OCI-LY1 (cell line): ENCODE measurements at regions not wholly inside any gene's neighbourhood (a gene's known extent, or its start where the extent isn't known, plus 50 kb on each side); places are given as distances from the start of the nearest gene placed in this dataset.
"Not testable (repeated sequence)": the region's sequence is repeated elsewhere in the genome, so short reads cannot be mapped to it uniquely, and the experiment has no call there.

Source experiments
- H2AFZ ChIP-seq: fragments of 200-600 bp; sonication (generic), shearing (Covaris generic); 2 replicates; pipeline ENCODE4 v1.6.0; 2014; ENCODE audit warnings: antibody characterized with exemption, mild to moderate bottlenecking, low read length
- H3F3A ChIP-seq: fragments of 200-600 bp; sonication (generic), shearing (Covaris generic); 2 replicates; pipeline ENCODE4 v1.6.0; 2014; ENCODE audit warnings: mild to moderate bottlenecking, antibody characterized with exemption, low read length, moderate library complexity; ENCODE audit not compliant: insufficient read depth
- H3K27ac ChIP-seq: fragments of 200-600 bp; sonication (generic); 2 replicates; pipeline ENCODE4 v1.5.1; 2014; ENCODE audit warnings: low read length, mixed run types, mild to moderate bottlenecking, low read depth; ENCODE audit not compliant: poor library complexity, severe bottlenecking
- H3K27me3 ChIP-seq: fragments of 200-600 bp; sonication (generic); 2 replicates; pipeline ENCODE4 v1.6.0; 2014; ENCODE audit warnings: antibody characterized with exemption, mild to moderate bottlenecking, low read length, moderate library complexity; ENCODE audit not compliant: insufficient read depth
- H3K36me3 ChIP-seq: fragments of 200-600 bp; sonication (generic); 2 replicates; pipeline ENCODE4 v1.6.1; 2014; ENCODE audit warnings: mild to moderate bottlenecking, antibody characterized with exemption, low read length, moderate library complexity, mixed read lengths; ENCODE audit not compliant: insufficient read depth
- H3K4me1 ChIP-seq: fragments of 200-600 bp; sonication (generic); 2 replicates; pipeline ENCODE4 v1.5.1; 2014; ENCODE audit warnings: mild to moderate bottlenecking, low read length, moderate library complexity; ENCODE audit not compliant: insufficient read depth, severe bottlenecking
- H3K4me2 ChIP-seq: fragments of 200-600 bp; sonication (generic), shearing (Covaris generic); 2 replicates; pipeline ENCODE4 v1.6.1; 2014; ENCODE audit warnings: low read length
- H3K4me3 ChIP-seq: fragments of 200-600 bp; sonication (generic); 2 replicates; pipeline ENCODE4 v1.5.1; 2014; ENCODE audit warnings: low read length, low read depth, mild to moderate bottlenecking, mixed read lengths; ENCODE audit not compliant: poor library complexity, severe bottlenecking
- H3K79me2 ChIP-seq: fragments of 200-600 bp; shearing (Covaris generic); 2 replicates; pipeline ENCODE4 v1.6.1; 2016; ENCODE audit warnings: mixed run types, low read length, mixed read lengths; ENCODE audit not compliant: insufficient read depth
- H3K9ac ChIP-seq: fragments of 200-600 bp; sonication (generic), shearing (Covaris generic); 2 replicates; pipeline ENCODE4 v1.6.1; 2014; ENCODE audit warnings: mild to moderate bottlenecking, low read length, mixed read lengths
- H3K9me2 ChIP-seq: fragments of 200-600 bp; sonication (generic), shearing (Covaris generic); 2 replicates; pipeline ENCODE4 v1.6.1; 2014; ENCODE audit warnings: low read depth, mild to moderate bottlenecking, low read length, mixed read lengths
- H3K9me3 ChIP-seq: fragments of 200-600 bp; shearing (Covaris generic); 2 replicates; pipeline ENCODE4 v1.6.1; 2014; ENCODE audit warnings: low read length, mixed read lengths
- H4K20me1 ChIP-seq: fragments of 200-600 bp; sonication (generic), shearing (Covaris generic); 2 replicates; pipeline ENCODE4 v1.6.0; 2016; ENCODE audit warnings: mild to moderate bottlenecking, low read length; ENCODE audit not compliant: insufficient read depth
- CTCF ChIP-seq: fragments of 200-600 bp; sonication (generic), shearing (Covaris generic); IDR thresholded peaks from 2 replicates; pipeline ENCODE4 v1.5.1; 2017; ENCODE audit warnings: mild to moderate bottlenecking, antibody characterized with exemption, low read length, moderate library complexity, mixed read lengths
- EZH2 ChIP-seq: fragments of 200-600 bp; sonication (generic), shearing (Covaris generic); IDR thresholded peaks from 2 replicates; pipeline ENCODE4 v1.8.0; 2017; ENCODE audit warnings: borderline replicate concordance, mixed run types, mild to moderate bottlenecking, antibody characterized with exemption, low read length, moderate library complexity, mixed read lengths

DNA sequence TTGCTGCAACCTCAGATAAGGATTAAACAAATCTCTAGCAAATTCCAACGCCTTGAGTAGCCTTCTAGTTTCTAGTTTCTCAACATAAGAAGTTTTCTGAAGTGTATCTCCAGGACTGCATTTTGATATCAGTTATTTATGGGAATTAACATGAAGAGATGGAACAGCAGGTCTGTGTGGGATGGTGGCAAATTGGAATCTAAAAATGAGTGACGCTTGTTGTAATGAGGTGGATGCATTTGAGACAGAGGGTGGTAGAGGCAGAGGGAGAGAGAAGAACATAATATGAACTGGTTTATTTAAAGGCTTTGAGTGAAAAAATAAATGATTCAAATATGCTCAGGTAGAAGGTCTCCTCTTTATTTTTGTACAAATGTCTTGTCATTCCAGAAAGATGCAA is 446.8 kb upstream of the GCFC2 start:
- Histone ChIP-seq H3K9me2 (no peaks in the 10 kb centered on the region), H3K9ac (no peak overlapping the region), H3F3A (no peaks in the 10 kb centered on the region), H3K4me3 (no peak overlapping the region), H3K27me3 (no peaks in the 10 kb centered on the region), H3K4me1 (no peaks in the 10 kb centered on the region), H4K20me1 (no peaks in the 10 kb centered on the region), H3K79me2 (no peaks in the 10 kb centered on the region), H3K4me2 (no peak overlapping the region), H2AFZ (no peak overlapping the region), H3K9me3 (no peaks in the 10 kb centered on the region), H3K36me3 (no peaks in the 10 kb centered on the region), H3K27ac (no peak overlapping the region)
- TF ChIP-seq EZH2 = no peak

DNA sequence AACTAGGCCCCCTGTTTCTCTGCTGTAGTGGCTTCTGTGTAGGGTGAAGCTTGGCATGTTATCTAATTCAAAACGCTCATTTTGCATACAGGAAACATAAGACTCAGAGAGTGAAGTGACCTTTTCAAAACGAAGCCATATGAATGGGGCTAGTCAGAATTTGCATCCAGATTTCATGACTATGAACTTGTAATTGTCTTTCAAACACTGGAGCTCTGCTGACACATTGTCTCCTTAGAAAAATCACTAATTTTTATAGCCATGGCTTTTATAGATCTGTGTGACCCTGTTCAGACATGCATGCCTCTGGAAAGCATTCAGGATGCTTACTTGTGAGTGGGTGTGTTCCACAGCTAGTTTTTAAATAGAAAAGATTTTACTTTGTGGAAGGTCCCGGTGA is 444.3 kb upstream of the GCFC2 start:
- TF ChIP-seq CTCF (no peak), EZH2 (no peak)
- Histone ChIP-seq H3K79me2 (no peaks in the 10 kb centered on the region), H3K27ac (no peak overlapping the region), H3K4me2 (no peak overlapping the region), H3F3A (no peaks in the 10 kb centered on the region), H3K4me3 (no peak overlapping the region), H2AFZ (no peak overlapping the region), H3K9ac (no peak overlapping the region), H3K9me3 (no peaks in the 10 kb centered on the region), H3K36me3 (no peaks in the 10 kb centered on the region), H4K20me1 (no peaks in the 10 kb centered on the region), H3K9me2 (no peaks in the 10 kb centered on the region), H3K4me1 (no peaks in the 10 kb centered on the region), H3K27me3 (no peaks in the 10 kb centered on the region)

- H3K4me2 ChIP-seq = no peak overlapping the region
- H3K27me3 ChIP-seq = no peaks in the 10 kb centered on the region
- TF ChIP-seq CTCF = no peak
- no peak for TF ChIP-seq EZH2
- no peaks in the 10 kb centered on the region for H3K9me2 ChIP-seq
- no peak overlapping the region for H3K27ac ChIP-seq
- H4K20me1 ChIP-seq = no peaks in the 10 kb centered on the region
- H3K79me2 ChIP-seq = no peaks in the 10 kb centered on the region
- H3K9me3 ChIP-seq = no peaks in the 10 kb centered on the region
- no peak overlapping the region for H3K9ac ChIP-seq
- no peaks in the 10 kb centered on the region for H3K4me1 ChIP-seq
- H3K4me3 ChIP-seq = no peak overlapping the region
- H3K36me3 ChIP-seq = no peaks in the 10 kb centered on the region
- no peak overlapping the region for H2AFZ ChIP-seq
- no peaks in the 10 kb centered on the region for H3F3A ChIP-seq
These were observed 439.1 kb upstream of the GCFC2 start for GRCh38 chr2:76149846-76150245.

DNA sequence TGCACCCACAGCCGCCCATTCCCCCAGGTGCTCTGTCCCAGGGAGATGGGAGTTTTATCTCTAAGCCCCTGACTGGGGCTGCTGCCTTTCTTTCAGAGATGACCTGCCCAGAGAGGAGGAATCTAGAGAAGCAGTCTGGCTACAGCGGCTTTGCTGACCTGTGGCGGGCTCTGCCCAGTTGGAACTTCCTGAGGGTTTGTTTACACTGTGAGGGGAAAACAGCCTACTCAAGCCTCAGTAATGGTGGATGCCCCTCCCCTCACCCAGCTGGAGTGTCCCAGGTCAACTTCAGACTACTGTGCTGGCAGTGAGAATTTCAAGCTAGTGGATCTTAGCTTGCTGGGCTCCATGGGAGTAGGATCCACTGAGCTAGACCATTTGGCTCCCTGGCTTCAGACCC is 428.6 kb upstream of the GCFC2 start:
- H3K79me2 ChIP-seq, H3K27me3 ChIP-seq, H2AFZ ChIP-seq, H3K4me2 ChIP-seq, H3K9ac ChIP-seq, H3F3A ChIP-seq, H3K9me2 ChIP-seq, H3K36me3 ChIP-seq, H3K9me3 ChIP-seq, H4K20me1 ChIP-seq, H3K27ac ChIP-seq, H3K4me1 ChIP-seq, H3K4me3 ChIP-seq: not testable (repeated sequence)
